ENCODE measurements at regions not wholly inside any gene's neighbourhood (a gene's known extent, or its start where the extent isn't known, plus 50 kb on each side); places are given as distances from the start of the nearest gene placed in this dataset.

DNA sequence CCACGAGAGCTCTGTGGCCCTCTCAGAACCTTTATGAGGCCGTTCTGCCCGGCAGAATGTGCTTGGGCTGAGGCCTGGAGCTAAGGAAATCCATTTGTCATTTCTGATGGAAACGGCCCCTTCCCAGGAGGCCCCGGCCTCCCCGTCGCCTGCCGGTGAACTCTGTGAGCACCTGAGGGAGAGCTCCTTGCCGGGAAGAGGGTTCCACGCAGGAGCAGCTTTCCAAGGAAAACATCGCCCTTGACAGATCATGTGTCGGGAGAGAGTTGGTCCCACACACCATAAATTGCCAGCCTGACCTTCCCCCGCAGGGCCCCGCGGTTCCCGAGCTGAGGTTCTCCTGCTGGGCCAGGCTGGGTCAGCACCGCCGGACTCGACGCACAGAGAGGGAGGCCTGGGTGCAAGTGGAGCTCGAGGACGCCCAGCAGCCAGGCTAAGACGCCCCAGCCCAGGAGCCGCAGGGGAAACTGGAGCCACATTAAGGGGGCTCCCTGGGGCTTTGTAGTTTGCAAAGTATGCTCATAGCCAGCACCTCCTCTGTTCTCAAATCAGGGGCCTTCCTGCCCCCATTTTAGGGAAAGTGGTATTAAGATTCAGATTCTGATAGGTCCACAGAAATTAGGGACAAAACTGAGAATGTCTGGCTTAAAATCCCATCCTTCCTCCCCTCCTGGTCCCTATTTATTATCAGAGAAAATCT is 239.5 kb downstream of the FOXD2 start:
- Mint-ChIP-seq H3K4me1 (ENCODE audit: unreplicated experiment) (no peaks in the 10 kb centered on the region), H3K36me3 (ENCODE audit: low read depth, unreplicated experiment) (no peaks in the 10 kb centered on the region), H3K9me3 (ENCODE audit: unreplicated experiment) (no peaks in the 10 kb centered on the region), H3K4me3 (ENCODE audit: unreplicated experiment) (no peak overlapping the region), H3K27me3 (ENCODE audit: unreplicated experiment) (peaks cover 12% of the 10 kb centered on the region), H3K27ac (ENCODE audit: unreplicated experiment) (no peak overlapping the region)
- no peak for TF ChIP-seq CTCF (IDR thresholded peaks at IDR 0.05; ENCODE audit: unreplicated experiment)
- no peak for DNase-seq (ENCODE audit: low spot score)

GRCh38 chr1:47678464-47678980 is 240.7 kb downstream of the FOXD2 start:
- H3K36me3 Mint-ChIP-seq (ENCODE audit: low read depth, unreplicated experiment), result no peaks in the 10 kb centered on the region
- no peak for TF ChIP-seq CTCF (IDR thresholded peaks at IDR 0.05; ENCODE audit: unreplicated experiment)
- H3K4me3 Mint-ChIP-seq (ENCODE audit: unreplicated experiment), result no peak overlapping the region
- peaks cover 12% of the 10 kb centered on the region for H3K27me3 Mint-ChIP-seq (ENCODE audit: unreplicated experiment)
- H3K27ac Mint-ChIP-seq (ENCODE audit: unreplicated experiment), result no peak overlapping the region
- DNase-seq (ENCODE audit: low spot score), result no peak
- no peaks in the 10 kb centered on the region for H3K9me3 Mint-ChIP-seq (ENCODE audit: unreplicated experiment)
- no peaks in the 10 kb centered on the region for H3K4me1 Mint-ChIP-seq (ENCODE audit: unreplicated experiment)

DNA sequence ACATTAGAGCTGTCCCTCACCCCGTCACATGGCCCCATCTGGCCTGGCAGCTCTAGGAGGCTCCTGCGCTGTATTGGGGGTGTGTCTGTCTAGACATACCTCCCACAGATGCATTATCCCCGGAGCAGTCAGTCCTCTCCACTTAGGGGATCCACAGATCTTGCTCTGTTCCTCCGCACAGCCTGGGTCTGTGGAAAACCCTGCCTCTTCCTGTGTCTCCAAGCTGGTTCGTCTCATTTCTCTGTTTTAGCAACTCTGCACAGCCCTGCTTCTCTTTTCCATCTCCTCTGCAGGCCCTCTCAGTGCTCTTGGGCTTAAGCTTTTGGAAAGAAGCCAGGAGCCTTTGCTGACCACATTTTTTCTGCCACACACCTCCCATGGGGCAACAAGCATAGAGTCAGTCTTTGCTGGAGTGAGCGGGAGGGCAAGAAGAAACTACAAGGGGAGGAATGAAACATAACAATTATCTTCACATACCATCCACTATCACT is 241.5 kb downstream of the FOXD2 start:
- Mint-ChIP-seq H3K27ac (ENCODE audit: unreplicated experiment) (no peak overlapping the region), H3K36me3 (ENCODE audit: low read depth, unreplicated experiment) (no peaks in the 10 kb centered on the region), H3K4me3 (ENCODE audit: unreplicated experiment) (no peak overlapping the region), H3K4me1 (ENCODE audit: unreplicated experiment) (no peaks in the 10 kb centered on the region), H3K9me3 (ENCODE audit: unreplicated experiment) (no peaks in the 10 kb centered on the region), H3K27me3 (ENCODE audit: unreplicated experiment) (peaks cover 12% of the 10 kb centered on the region)
- TF ChIP-seq CTCF (IDR thresholded peaks at IDR 0.05; ENCODE audit: unreplicated experiment), result no peak
- DNase-seq (ENCODE audit: low spot score), result no peak

DNA sequence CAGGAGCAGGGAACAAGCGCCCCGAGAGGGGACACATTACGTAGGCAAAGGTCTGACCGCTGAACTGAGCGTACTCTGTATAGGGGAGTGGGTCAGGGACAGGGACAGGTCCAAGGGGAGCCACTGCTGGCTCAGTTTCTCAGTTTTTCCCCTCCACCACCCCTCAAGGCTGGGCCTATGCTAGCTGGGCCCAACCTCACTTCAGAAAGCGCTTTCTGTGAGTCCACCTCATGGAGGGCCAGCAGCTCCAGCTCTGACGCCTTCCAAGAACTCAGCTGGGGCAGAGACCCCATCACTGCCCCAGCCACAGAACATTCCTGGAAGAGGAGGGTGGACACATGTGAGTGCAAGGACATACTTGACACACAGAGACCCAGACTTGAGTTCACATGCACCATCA is 242.0 kb downstream of the FOXD2 start:
- Mint-ChIP-seq H3K27ac (ENCODE audit: unreplicated experiment) (no peak overlapping the region), H3K27me3 (ENCODE audit: unreplicated experiment) (peaks cover 12% of the 10 kb centered on the region), H3K9me3 (ENCODE audit: unreplicated experiment) (no peaks in the 10 kb centered on the region), H3K4me1 (ENCODE audit: unreplicated experiment) (no peaks in the 10 kb centered on the region), H3K4me3 (ENCODE audit: unreplicated experiment) (no peak overlapping the region), H3K36me3 (ENCODE audit: low read depth, unreplicated experiment) (no peaks in the 10 kb centered on the region)
- DNase-seq (ENCODE audit: low spot score), result no peak
- no peak for TF ChIP-seq CTCF (IDR thresholded peaks at IDR 0.05; ENCODE audit: unreplicated experiment)

DNA sequence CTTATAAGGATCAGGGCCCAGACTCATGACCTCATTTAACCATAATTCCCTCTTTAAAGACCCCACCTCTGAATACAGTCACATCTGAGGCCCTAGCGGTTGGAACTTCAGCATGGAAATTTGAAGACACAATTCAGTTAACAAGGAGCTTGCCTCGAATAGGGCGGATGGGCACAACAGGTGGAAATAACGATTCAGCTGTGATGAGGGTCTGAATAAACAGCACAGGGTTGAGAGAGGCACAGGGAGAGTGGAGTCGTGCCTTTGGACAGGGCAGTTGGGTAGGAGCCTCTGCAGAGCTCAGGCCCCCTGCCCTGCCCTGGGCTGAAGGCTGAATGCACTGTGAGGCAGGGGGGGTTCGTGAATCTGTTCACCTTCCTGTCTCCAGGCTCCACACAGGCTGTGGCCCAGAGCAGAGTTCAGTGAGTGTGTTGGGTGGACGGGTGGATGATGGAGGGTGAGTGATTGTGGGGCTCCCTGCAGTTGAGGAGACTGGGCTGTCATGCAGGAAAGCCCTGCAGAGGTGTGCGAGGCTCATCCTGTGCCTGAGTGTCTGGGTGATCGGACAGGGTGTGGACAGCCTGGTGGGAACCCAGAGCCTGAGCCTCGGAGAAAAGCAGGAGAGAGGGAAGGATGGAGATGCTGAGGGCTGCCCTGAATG is 243.1 kb downstream of the FOXD2 start:
- no peak for TF ChIP-seq CTCF (IDR thresholded peaks at IDR 0.05; ENCODE audit: unreplicated experiment)
- H3K4me3 Mint-ChIP-seq (ENCODE audit: unreplicated experiment), result no peak overlapping the region
- no peaks in the 10 kb centered on the region for H3K9me3 Mint-ChIP-seq (ENCODE audit: unreplicated experiment)
- peaks cover 12% of the 10 kb centered on the region for H3K27me3 Mint-ChIP-seq (ENCODE audit: unreplicated experiment)
- H3K27ac Mint-ChIP-seq (ENCODE audit: unreplicated experiment), result no peak overlapping the region
- no peaks in the 10 kb centered on the region for H3K4me1 Mint-ChIP-seq (ENCODE audit: unreplicated experiment)
- no peaks in the 10 kb centered on the region for H3K36me3 Mint-ChIP-seq (ENCODE audit: low read depth, unreplicated experiment)
- DNase-seq (ENCODE audit: low spot score), result no peak
